ENCODE measurements at regions not wholly inside any gene's neighbourhood (a gene's known extent, or its start where the extent isn't known, plus 50 kb on each side); places are given as distances from the start of the nearest gene placed in this dataset.

DNA sequence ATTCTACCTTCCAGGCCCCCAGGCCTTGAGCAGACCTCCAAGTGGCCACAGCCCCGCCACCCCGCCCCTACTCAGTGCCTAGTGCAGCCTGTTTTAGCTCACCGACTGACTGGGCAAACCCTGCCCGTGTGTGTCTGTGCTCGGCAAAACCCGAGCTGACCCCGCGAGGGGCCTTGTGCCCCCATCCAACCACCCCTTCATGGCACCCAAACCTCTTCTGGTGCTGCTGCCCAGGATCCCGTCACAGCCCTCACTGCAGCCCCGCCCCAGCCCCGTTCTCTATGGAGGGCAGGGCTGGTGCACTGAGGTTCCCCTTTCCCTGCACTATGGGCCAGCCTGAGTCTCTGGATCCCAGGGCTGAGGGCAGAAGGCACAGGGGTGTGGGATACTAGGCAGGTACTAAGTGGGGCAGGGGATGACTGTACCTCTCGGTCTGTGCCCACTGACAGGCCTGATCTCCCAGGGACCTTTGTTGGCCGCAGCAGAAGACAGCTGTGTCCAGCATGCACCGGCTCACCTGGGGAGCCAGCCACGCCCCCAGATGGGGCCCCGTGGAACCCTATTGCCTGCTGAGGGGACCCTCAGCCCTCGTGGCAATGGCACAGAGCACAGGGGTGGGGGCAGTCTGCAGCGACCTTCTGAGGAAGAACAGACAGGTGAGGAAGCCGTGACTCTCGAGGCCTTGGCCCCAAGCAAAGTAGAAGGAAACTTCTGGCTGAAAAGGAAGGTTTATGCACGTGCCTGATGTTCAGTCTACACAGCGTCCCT lies 69.9 kb upstream of the OTOS start:
- FAIRE-seq = no peak
- TF ChIP-seq HDAC6 (IDR thresholded peaks at IDR 0.05; ENCODE audit: low read depth, low read length) (no peak), KDM5A (IDR thresholded peaks at IDR 0.05; ENCODE audit: low read length) (no peak), EZH2 (IDR thresholded peaks at IDR 0.05; ENCODE audit: low read depth, low read length, severe bottlenecking) (no peak), KDM4A (IDR thresholded peaks at IDR 0.05; ENCODE audit: low read depth, low read length, severe bottlenecking) (no peak), PHF8 (conservative IDR thresholded peaks at IDR 0.05; ENCODE audit: low read depth, low read length) (no peak), SIRT6 (IDR thresholded peaks at IDR 0.05; ENCODE audit: low read length) (no peak), RBBP5 (IDR thresholded peaks at IDR 0.05; ENCODE audit: borderline replicate concordance, low read depth, low read length) (no peak), SP2 (IDR thresholded peaks at IDR 0.05; ENCODE audit: low read length) (no peak), SP1 (IDR thresholded peaks at IDR 0.05; ENCODE audit: low read depth, low read length) (no peak), GTF2F1 (IDR thresholded peaks at IDR 0.05; ENCODE audit: borderline replicate concordance, low read depth, low read length) (no peak), TAF1 (IDR thresholded peaks at IDR 0.05; ENCODE audit: low read depth, low read length) (no peak), YY1 (IDR thresholded peaks at IDR 0.05; ENCODE audit: low read depth, low read length) (no peak), BCL11A (IDR thresholded peaks at IDR 0.05; ENCODE audit: low read depth in 2 of 2, low read length in 2 of 2) (no peak), RXRA (IDR thresholded peaks at IDR 0.05; ENCODE audit: insufficient read depth, low read depth, low read length) (no peak)

More for the DNA sequence above, 69.9 kb upstream of the OTOS start:
- Histone ChIP-seq H4K5ac (ENCODE audit: insufficient read length, low read depth, low read length) (no peak overlapping the region), H2BK12ac (ENCODE audit: low read depth, low read length) (no peak overlapping the region), H2BK120ac (replicated peaks; ENCODE audit: low read depth, low read length) (no peak overlapping the region), H4K91ac (replicated peaks; ENCODE audit: insufficient read length, low read length) (no peak overlapping the region), H3K36me3 (ENCODE audit: control insufficient read depth in 2 of 4, insufficient read depth in 4 of 4, low read length in 3 of 4) (no peaks in the 10 kb centered on the region), H3K23ac (ENCODE audit: insufficient read length) (no peak overlapping the region), H3K79me1 (ENCODE audit: low read depth, low read length) (no peaks in the 10 kb centered on the region), H3K9ac (replicated peaks in 1 of 4; ENCODE audit: extremely low read depth in 1 of 4, low read depth in 3 of 4, low read length in 3 of 4) (no peak overlapping the region), H3K4me2 (ENCODE audit: insufficient read depth in 1 of 2, low read depth in 2 of 2, low read length in 2 of 2) (no peak overlapping the region), H3K14ac (ENCODE audit: insufficient read length) (no peak overlapping the region), H3K27me3 (replicated peaks in 1 of 4; ENCODE audit: control insufficient read depth in 3 of 4, extremely low read depth in 1 of 4, insufficient read depth in 3 of 4, low read length in 3 of 4) (no peaks in the 10 kb centered on the region), H2AK5ac (ENCODE audit: low read depth, low read length) (no peak overlapping the region), H3K18ac (ENCODE audit: extremely low read depth, low read length) (no peak overlapping the region), H2BK20ac (ENCODE audit: low read length) (no peak overlapping the region), H2BK15ac (ENCODE audit: low read length) (no peak overlapping the region), H3K4me1 (replicated peaks in 1 of 4; ENCODE audit: control insufficient read depth in 3 of 4, insufficient read depth in 4 of 4, low read length in 3 of 4) (peaks cover under 1 to 5% (median 2%) of the 10 kb centered on the region in 4 experiments), H3K4me3 (ENCODE audit: extremely low read depth in 1 of 4, insufficient read depth in 2 of 4, low read depth in 3 of 4, low read length in 4 of 4) (no peak overlapping the region), H3K23me2 (ENCODE audit: low read depth, low read length) (no peaks in the 10 kb centered on the region), H3K9me3 (ENCODE audit: insufficient read depth in 2 of 2, low read depth in 1 of 2, low read length in 1 of 2) (no peaks in the 10 kb centered on the region), H4K20me1 (replicated peaks in 1 of 2; ENCODE audit: control insufficient read depth in 1 of 2, insufficient read depth in 2 of 2, low read length in 2 of 2) (no peaks in the 10 kb centered on the region), H4K8ac (ENCODE audit: extremely low read depth, insufficient read depth, low read length) (peak overlapping the region; percentile 28; the same call in 1 of the 2 replicates), H3K56ac (replicated peaks; ENCODE audit: insufficient read length, low read depth, low read length) (no peak overlapping the region), H2AFZ (ENCODE audit: low read length) (no peak overlapping the region), H3K4ac (replicated peaks; ENCODE audit: insufficient read length, low read depth, low read length) (no peak overlapping the region), H3K27ac (ENCODE audit: low read depth, low read length) (no peak overlapping the region), H3K79me2 (ENCODE audit: control insufficient read depth in 1 of 2, insufficient read depth in 2 of 2, low read length in 2 of 2) (no peaks in the 10 kb centered on the region), H2BK5ac (ENCODE audit: low read depth, low read length) (no peak overlapping the region)
- ChIA-PET POLR2A (ENCODE audit: partially characterized antibody) (no interaction called here), CTCF (ENCODE audit: partially characterized antibody) (no interaction called here)
- DNase-seq (ENCODE audit: low read depth in 1 of 2, low spot score in 2 of 2) = no peak
- 92% methylated on average over 22 of the region's 22 CpGs; no CpG with 5 or more reads in 1 of the 2 experiments for WGBS, 2 experiments (ENCODE audit: extremely low coverage in 1 of 2, insufficient coverage in 1 of 2, insufficient read length in 1 of 2, insufficient replicate concordance in 2 of 2, low coverage in 1 of 2, low lambda C conversion rate in 2 of 2, missing lambda C conversion rate in 1 of 2)

Measured in H1 (cell line).